ENCODE measurements at regions not wholly inside any gene's neighbourhood (a gene's known extent, or its start where the extent isn't known, plus 50 kb on each side); places are given as distances from the start of the nearest gene placed in this dataset.
"Not testable (repeated sequence)": the region's sequence is repeated elsewhere in the genome, so short reads cannot be mapped to it uniquely, and the experiment has no call there.

DNA sequence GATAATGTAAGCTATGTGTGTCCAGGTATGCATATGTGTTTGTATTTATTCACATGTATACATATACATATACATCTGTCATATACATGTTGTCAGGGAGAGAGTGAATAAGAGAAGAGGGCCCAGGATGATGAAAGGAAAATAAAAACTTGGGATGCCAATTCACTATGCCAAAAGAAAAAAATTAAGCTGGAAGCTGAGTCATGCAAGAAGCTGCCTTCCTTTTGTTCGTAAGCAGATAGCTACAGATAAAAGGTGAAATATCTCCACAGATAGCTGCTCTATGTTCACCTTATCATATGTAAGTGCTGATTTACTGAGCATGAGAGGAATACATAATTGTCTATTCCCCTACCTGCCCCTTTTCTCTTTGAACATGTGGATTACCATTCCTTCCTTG, 579.9 kb downstream of the EPM2A start:
- TF ChIP-seq, protein P1, sequence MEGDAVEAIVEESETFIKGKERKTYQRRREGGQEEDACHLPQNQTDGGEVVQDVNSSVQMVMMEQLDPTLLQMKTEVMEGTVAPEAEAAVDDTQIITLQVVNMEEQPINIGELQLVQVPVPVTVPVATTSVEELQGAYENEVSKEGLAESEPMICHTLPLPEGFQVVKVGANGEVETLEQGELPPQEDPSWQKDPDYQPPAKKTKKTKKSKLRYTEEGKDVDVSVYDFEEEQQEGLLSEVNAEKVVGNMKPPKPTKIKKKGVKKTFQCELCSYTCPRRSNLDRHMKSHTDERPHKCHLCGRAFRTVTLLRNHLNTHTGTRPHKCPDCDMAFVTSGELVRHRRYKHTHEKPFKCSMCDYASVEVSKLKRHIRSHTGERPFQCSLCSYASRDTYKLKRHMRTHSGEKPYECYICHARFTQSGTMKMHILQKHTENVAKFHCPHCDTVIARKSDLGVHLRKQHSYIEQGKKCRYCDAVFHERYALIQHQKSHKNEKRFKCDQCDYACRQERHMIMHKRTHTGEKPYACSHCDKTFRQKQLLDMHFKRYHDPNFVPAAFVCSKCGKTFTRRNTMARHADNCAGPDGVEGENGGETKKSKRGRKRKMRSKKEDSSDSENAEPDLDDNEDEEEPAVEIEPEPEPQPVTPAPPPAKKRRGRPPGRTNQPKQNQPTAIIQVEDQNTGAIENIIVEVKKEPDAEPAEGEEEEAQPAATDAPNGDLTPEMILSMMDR (IDR thresholded peaks at IDR 0.05): no peak
- Histone ChIP-seq H3K27me3 (no peaks in the 10 kb centered on the region), H3K4me3 (no peak overlapping the region), H3K9me3 (no peaks in the 10 kb centered on the region), H3K4me1 (no peaks in the 10 kb centered on the region), H3K36me3 (no peaks in the 10 kb centered on the region), H3K27ac (no peak overlapping the region)
- intact Hi-C loops (cut with DNase I): no loop called here
- DNase-seq (no peak), FAIRE-seq (no peak), ATAC-seq (no peak)
- WGBS, 2 donors: 77 to 91% methylated on average over 1 of the region's 1 CpG

DNA sequence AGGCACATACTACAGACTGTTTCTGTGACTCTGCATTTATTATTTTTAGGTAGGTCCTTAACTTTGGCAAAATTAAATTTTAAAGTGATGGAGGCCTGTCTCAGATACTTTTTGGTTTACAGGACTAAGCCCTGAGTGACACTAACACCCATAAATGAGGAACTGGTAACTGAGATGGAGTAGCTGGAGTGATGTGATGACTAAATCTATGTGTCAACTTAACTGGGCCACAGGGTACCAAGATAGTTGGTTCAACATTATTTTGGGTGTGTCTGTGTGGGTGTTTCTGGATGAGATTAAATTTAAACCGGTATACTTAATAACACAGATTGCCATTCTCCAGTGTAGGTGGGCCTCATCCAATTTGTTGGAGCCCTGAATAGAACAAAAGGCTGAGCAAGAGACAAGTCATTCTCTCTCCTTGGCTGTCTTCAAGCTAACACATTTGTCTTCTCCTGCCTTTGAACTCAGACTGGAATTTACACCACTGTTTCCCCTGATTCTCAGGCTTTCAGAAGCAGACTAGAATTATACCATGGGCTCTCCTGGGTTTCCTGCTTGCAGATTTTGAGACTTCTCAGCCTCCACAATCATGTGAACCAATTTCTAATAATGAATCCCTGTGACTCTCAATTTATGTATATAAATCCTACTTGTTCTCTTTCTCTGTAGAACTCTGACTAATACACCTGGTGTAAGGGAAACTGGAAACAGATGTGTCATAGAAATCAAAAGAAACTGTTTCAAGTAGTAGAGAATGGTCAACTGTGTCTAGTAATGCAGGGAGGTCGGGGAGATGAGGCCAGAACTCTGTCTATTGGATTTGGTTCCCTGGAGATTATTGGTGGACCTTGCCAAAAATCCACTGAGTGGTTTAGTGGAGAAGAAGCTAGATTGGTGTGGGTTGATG, 579.2 kb downstream of the EPM2A start:
- no peak for DNase-seq
- ATAC-seq: no peak
- TF ChIP-seq, protein P1 (IDR thresholded peaks at IDR 0.05): no peak
- Histone ChIP-seq H3K4me1 (no peaks in the 10 kb centered on the region), H3K4me3 (no peak overlapping the region), H3K36me3 (no peaks in the 10 kb centered on the region), H3K27ac (no peak overlapping the region), H3K9me3 (no peaks in the 10 kb centered on the region), H3K27me3 (no peaks in the 10 kb centered on the region)
- intact Hi-C loops (cut with DNase I): no loop called here
- no peak for FAIRE-seq
- WGBS, 2 donors: 72 to 79% methylated on average over 2 of the region's 2 CpGs

DNA sequence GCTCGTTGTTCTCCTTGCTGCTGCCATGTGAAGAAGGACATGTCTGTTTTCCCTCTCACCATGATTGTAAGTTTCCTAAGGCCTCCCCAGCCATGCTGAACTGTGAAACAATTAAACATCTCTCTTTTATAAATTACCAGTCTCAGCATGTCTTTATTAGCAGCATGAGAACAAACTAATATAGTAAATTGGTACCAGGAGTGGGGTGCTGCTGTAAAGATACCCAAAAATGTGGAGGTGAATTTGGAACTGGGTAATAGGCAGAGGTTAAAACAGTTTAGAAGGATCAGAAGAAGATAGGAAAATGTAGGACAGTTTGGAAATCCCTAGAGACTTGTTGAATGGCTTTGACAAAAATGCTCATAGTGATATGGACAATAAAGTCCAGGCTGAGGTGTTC, 576.7 kb downstream of the EPM2A start:
- 42 to 67% methylated on average over 1 of the region's 1 CpG for WGBS, 2 donors
- ATAC-seq; H3K4me1 ChIP-seq; FAIRE-seq; H3K27me3 ChIP-seq; DNase-seq; H3K36me3 ChIP-seq; H3K4me3 ChIP-seq; H3K27ac ChIP-seq; intact Hi-C loops (cut with DNase I); H3K9me3 ChIP-seq: not testable (repeated sequence)

DNA sequence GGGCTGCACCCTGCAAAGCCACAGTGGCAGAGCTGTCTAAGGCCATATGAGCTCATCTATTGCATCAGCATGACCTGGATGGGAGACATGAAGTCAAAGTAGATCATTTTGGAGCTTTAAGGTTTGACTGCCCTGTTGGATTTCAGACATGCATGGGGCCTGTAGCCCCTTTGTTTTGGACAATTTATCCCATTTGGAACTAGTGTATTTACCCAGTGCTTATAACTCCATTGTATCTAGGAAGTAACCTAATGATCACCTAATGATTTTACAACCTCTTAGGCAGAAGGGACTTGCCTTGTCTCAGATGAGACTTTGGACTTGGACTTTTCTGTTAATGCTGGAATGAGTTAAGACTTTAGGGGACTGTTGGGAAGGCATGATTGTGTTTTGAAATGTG, 575.4 kb downstream of the EPM2A start:
- TF ChIP-seq, protein P1 (IDR thresholded peaks at IDR 0.05): no peak

DNA sequence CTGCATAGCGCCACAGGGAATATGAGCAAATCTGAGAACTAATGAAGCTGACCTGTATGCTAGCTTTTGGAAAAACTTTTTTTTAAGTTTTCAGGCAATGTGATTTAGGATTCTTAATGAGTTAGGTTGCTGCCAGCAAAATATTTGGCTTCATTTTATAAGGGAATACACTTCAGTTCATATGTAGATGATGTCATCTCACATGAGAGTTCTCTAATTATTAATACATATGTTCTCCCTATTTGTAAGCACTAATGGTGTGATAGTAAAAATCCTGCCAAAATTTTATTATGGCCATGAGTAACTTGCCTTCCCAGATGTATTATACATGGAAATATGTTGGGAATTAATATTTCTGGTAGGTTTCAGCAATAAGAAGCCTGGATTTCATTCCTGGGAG, 573.8 kb downstream of the EPM2A start:
- ATAC-seq (no peak), DNase-seq (no peak), FAIRE-seq (no peak)
- Histone ChIP-seq H3K4me1 (no peaks in the 10 kb centered on the region), H3K4me3 (no peak overlapping the region), H3K9me3 (no peaks in the 10 kb centered on the region), H3K27ac (no peak overlapping the region), H3K27me3 (no peaks in the 10 kb centered on the region), H3K36me3 (no peaks in the 10 kb centered on the region)
- intact Hi-C loops (cut with DNase I): no loop called here
- TF ChIP-seq, protein P1 (IDR thresholded peaks at IDR 0.05): no peak
- WGBS, 2 donors: 94 to 98% methylated on average over 1 of the region's 1 CpG

More for the DNA sequence above, 575.4 kb downstream of the EPM2A start:
- no peak for FAIRE-seq
- no peaks in the 10 kb centered on the region for H3K27me3 ChIP-seq
- no peak for ATAC-seq
- H3K4me1 ChIP-seq: no peaks in the 10 kb centered on the region
- no peaks in the 10 kb centered on the region for H3K9me3 ChIP-seq
- H3K4me3 ChIP-seq: no peak overlapping the region
- H3K27ac ChIP-seq: no peak overlapping the region
- no peak for DNase-seq
- intact Hi-C loops (cut with DNase I): no loop called here
- no peaks in the 10 kb centered on the region for H3K36me3 ChIP-seq
